Panc1 (cell line): ENCODE measurements at regions not wholly inside any gene's neighbourhood (a gene's known extent, or its start where the extent isn't known, plus 50 kb on each side); places are given as distances from the start of the nearest gene placed in this dataset.
"Not testable (repeated sequence)": the region's sequence is repeated elsewhere in the genome, so short reads cannot be mapped to it uniquely, and the experiment has no call there.

Experiments
- ATAC-seq: fragments of 200-7000 bp; cut with Tn5 transposase; 2 replicates; pipeline ENCODE4 v1.9.1; 2020; ENCODE audit warnings: mild to moderate bottlenecking, moderate library complexity
- BruUV-seq: library from RNA; stranded (reverse); fragments of 400-500 nt; replicated peaks from 2 replicates; lab custom pipeline; 2021; lab: Mats Ljungman, UMichigan
- CTCF ChIA-PET: fragments of 300-600 bp; sonication (Branson Sonifier 250); formaldehyde crosslinking; loops from one replicate; lab custom pipeline; 2022; ENCODE audit warnings: antibody characterized with exemption; lab: Charles Lee
- POLR2A ChIA-PET: fragments of 300-600 bp; sonication (Branson Sonifier 250); formaldehyde crosslinking; loops from one replicate; lab custom pipeline; 2022; ENCODE audit warnings: antibody characterized with exemption; lab: Charles Lee
- DNase-seq: peaks from one replicate; pipeline ENCODE4 v3.0.0-alpha.2; 2010; ENCODE audit warnings: low read depth, low spot score
- H3K27ac ChIP-seq: 2 replicates; pipeline ENCODE4 v1.5.1; 2011; ENCODE audit warnings: mild to moderate bottlenecking, low read length, inconsistent platforms
- H3K27me3 ChIP-seq: fragments of 200-500 bp; sonication (Bioruptor generic); 2 replicates; pipeline ENCODE4 v1.6.0; 2014; ENCODE audit warnings: low read length, inconsistent platforms; ENCODE audit not compliant: control insufficient read depth, insufficient read depth
- H3K36me3 ChIP-seq: fragments of 200-500 bp; sonication (Bioruptor generic); 2 replicates; pipeline ENCODE4 v1.5.1; 2014; ENCODE audit warnings: inconsistent platforms, mild to moderate bottlenecking, low read length, moderate library complexity; ENCODE audit not compliant: control insufficient read depth, insufficient read depth
- H3K4me1 ChIP-seq: 2 replicates; pipeline ENCODE4 v1.5.1; 2011; ENCODE audit warnings: inconsistent platforms, mild to moderate bottlenecking, low read length, moderate library complexity; ENCODE audit not compliant: control insufficient read depth, insufficient read depth
- H3K4me3 ChIP-seq, 2 experiments: 2 replicates each; pipeline ENCODE4 v1.5.1; 2011 to 2012; ENCODE audit warnings: low read depth in 2 of 2, low read length in 2 of 2, mild to moderate bottlenecking in 2 of 2, inconsistent platforms in 1 of 2, moderate library complexity in 1 of 2
- H3K9me3 ChIP-seq: fragments of 200-500 bp; sonication (Bioruptor generic); 2 replicates; pipeline ENCODE4 v1.5.1; 2014; ENCODE audit warnings: low read depth, mild to moderate bottlenecking, inconsistent platforms, low read length, moderate library complexity; ENCODE audit not compliant: control insufficient read depth, insufficient read depth
- POLR2AphosphoS5 ChIP-seq: IDR thresholded peaks from 2 replicates; pipeline ENCODE4 v1.6.1; 2012; ENCODE audit warnings: mild to moderate bottlenecking, low read depth, low read length, moderate library complexity
- SIN3A ChIP-seq: IDR thresholded peaks from 2 replicates; pipeline ENCODE4 v1.6.1; 2012; ENCODE audit warnings: low read depth, mild to moderate bottlenecking, low read length, moderate library complexity, borderline replicate concordance; ENCODE audit not compliant: insufficient read depth
- TCF7L2 ChIP-seq: IDR thresholded peaks from 2 replicates; pipeline ENCODE4 v1.6.1; 2011; ENCODE audit warnings: mild to moderate bottlenecking, low read depth, low read length, inconsistent platforms
- in situ Hi-C: cut with HindIII; loops from 2 replicates; pipeline ENCODE4 v1.10.0; 2016; ENCODE audit warnings: low sequenced_read_pairs, low pct_unique_long_range_greater_than_20kb
- intact Hi-C: fragments of 100-400 bp; cut with micrococcal nuclease; formaldehyde crosslinking; loops from one replicate; pipeline ENCODE4 v1.10.0; 2022; ENCODE audit not compliant: unreplicated experiment
- TF ChIP-seq, protein P1 (sequence below): fragments of 450-650 bp; IDR thresholded peaks from 2 replicates; pipeline ENCODE4 v1.5.1; 2017; ENCODE audit warnings: mild to moderate bottlenecking
- TF ChIP-seq, protein P2 (sequence below), 2 experiments: IDR thresholded peaks; 2 replicates each; pipeline ENCODE4 v1.6.1; 2011 to 2012; ENCODE audit warnings: low read depth in 2 of 2, control low read depth in 1 of 2, low read length in 1 of 2, mild to moderate bottlenecking in 1 of 2, moderate library complexity in 1 of 2; ENCODE audit not compliant: insufficient read depth in 1 of 2

DNA sequence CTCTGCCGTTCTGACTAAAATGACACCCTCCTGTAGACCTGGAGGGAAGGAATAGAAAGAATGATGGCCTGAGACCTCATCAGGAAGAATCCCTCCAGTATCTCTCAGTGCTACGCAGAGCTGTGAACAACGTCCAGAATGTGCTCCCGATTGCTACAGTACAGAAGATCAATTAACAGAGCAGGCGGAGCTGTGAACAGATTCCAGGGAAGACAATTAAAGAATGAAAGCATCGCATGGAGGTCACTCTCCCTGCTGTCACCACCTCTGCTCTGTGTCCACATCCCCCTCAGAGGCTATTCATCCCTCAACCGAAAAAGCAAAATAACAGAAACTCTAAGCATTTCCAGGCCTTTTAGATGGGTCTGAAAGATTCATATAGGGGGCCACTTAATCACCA, 481.0 kb downstream of the EIPR1 start:
- Histone ChIP-seq H3K27me3 (no peaks in the 10 kb centered on the region), H3K4me1 (no peaks in the 10 kb centered on the region), H3K36me3 (no peaks in the 10 kb centered on the region), H3K9me3 (no peaks in the 10 kb centered on the region), H3K27ac (no peak overlapping the region), H3K4me3 (no peak overlapping the region)
- CTCF ChIA-PET = no interaction called here
- ATAC-seq (no peak), DNase-seq (no peak)
- in situ Hi-C loops (no loop called here), intact Hi-C loops (no loop called here)
- TF ChIP-seq SIN3A (no peak), TCF7L2 (no peak), POLR2AphosphoS5 (no peak)
- TF ChIP-seq, protein P1, sequence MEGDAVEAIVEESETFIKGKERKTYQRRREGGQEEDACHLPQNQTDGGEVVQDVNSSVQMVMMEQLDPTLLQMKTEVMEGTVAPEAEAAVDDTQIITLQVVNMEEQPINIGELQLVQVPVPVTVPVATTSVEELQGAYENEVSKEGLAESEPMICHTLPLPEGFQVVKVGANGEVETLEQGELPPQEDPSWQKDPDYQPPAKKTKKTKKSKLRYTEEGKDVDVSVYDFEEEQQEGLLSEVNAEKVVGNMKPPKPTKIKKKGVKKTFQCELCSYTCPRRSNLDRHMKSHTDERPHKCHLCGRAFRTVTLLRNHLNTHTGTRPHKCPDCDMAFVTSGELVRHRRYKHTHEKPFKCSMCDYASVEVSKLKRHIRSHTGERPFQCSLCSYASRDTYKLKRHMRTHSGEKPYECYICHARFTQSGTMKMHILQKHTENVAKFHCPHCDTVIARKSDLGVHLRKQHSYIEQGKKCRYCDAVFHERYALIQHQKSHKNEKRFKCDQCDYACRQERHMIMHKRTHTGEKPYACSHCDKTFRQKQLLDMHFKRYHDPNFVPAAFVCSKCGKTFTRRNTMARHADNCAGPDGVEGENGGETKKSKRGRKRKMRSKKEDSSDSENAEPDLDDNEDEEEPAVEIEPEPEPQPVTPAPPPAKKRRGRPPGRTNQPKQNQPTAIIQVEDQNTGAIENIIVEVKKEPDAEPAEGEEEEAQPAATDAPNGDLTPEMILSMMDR = no peak
- TF ChIP-seq, protein P2, sequence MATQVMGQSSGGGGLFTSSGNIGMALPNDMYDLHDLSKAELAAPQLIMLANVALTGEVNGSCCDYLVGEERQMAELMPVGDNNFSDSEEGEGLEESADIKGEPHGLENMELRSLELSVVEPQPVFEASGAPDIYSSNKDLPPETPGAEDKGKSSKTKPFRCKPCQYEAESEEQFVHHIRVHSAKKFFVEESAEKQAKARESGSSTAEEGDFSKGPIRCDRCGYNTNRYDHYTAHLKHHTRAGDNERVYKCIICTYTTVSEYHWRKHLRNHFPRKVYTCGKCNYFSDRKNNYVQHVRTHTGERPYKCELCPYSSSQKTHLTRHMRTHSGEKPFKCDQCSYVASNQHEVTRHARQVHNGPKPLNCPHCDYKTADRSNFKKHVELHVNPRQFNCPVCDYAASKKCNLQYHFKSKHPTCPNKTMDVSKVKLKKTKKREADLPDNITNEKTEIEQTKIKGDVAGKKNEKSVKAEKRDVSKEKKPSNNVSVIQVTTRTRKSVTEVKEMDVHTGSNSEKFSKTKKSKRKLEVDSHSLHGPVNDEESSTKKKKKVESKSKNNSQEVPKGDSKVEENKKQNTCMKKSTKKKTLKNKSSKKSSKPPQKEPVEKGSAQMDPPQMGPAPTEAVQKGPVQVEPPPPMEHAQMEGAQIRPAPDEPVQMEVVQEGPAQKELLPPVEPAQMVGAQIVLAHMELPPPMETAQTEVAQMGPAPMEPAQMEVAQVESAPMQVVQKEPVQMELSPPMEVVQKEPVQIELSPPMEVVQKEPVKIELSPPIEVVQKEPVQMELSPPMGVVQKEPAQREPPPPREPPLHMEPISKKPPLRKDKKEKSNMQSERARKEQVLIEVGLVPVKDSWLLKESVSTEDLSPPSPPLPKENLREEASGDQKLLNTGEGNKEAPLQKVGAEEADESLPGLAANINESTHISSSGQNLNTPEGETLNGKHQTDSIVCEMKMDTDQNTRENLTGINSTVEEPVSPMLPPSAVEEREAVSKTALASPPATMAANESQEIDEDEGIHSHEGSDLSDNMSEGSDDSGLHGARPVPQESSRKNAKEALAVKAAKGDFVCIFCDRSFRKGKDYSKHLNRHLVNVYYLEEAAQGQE (IDR thresholded peaks at IDR 0.05; ENCODE audit: insufficient read depth in 1 of 2, low read depth in 2 of 2, low read length in 1 of 2) = no peak
- POLR2A ChIA-PET = no interaction called here
- no TSS peak for BruUV-seq

DNA sequence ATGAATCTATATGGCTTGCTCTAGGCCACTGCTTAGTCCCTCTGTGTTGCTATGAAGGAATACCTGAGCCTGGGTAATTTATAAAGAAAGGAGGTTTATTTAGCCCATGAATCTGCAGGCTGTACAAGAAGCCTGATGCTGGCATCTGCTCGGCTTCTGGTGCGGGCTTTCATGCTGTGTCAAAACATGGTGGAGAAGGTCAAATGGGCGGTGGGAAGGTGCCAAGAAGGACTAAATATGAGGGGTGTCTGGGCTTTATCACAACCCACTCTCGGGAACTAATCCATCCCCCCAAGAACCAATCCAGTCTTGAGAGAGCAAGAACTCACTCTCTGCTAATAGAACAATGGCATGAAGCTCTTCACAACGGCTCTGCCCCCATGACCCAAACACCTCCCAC, 481.6 kb downstream of the EIPR1 start:
- no peak overlapping the region for H3K27ac ChIP-seq
- no peaks in the 10 kb centered on the region for H3K4me1 ChIP-seq
- ChIA-PET CTCF (no interaction called here), POLR2A (no interaction called here)
- TF ChIP-seq, protein P2 (IDR thresholded peaks at IDR 0.05; ENCODE audit: insufficient read depth in 1 of 2, low read depth in 2 of 2, low read length in 1 of 2) = no peak
- TF ChIP-seq SIN3A = no peak
- no peak for TF ChIP-seq TCF7L2
- TF ChIP-seq, protein P1 = no peak
- TF ChIP-seq POLR2AphosphoS5 = no peak
- intact Hi-C loops (no loop called here), in situ Hi-C loops (no loop called here)
- no peaks in the 10 kb centered on the region for H3K9me3 ChIP-seq
- no peaks in the 10 kb centered on the region for H3K36me3 ChIP-seq
- DNase-seq = no peak
- no TSS peak for BruUV-seq
- ATAC-seq = no peak
- no peaks in the 10 kb centered on the region for H3K27me3 ChIP-seq
- H3K4me3 ChIP-seq = no peak overlapping the region

DNA sequence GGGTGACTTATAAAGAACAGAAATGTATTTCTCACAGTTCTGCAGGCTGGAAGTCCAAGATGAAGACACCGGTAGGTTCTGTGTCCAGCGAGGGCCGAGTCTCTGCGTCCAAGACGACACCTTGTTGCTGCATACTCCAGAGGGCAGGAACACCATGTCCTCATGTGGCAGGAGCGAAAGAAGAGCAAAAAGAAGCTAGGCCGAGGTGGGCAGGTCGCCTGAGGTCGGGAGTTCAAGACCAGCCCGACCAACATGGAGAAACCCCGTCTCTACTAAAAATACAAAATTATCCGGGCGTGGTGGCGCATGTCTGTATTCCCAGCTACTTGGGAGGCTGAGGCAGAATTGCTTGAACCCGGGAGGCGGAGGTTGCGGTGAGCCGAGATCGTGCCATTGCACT, 483.6 kb downstream of the EIPR1 start:
- ATAC-seq, H3K27ac ChIP-seq, H3K9me3 ChIP-seq, DNase-seq, in situ Hi-C loops, H3K4me1 ChIP-seq, POLR2A ChIA-PET, H3K27me3 ChIP-seq, CTCF ChIA-PET, H3K4me3 ChIP-seq, intact Hi-C loops, H3K36me3 ChIP-seq, BruUV-seq: not testable (repeated sequence)
